Activated T-cell treated with anti-CD3 and anti-CD28 coated beads for 1 hour (primary cell): ENCODE measurements at regions not wholly inside any gene's neighbourhood (a gene's known extent, or its start where the extent isn't known, plus 50 kb on each side); places are given as distances from the start of the nearest gene placed in this dataset.

ENCODE experiments used
- DNase-seq: peaks from one replicate; pipeline ENCODE4 v3.0.0-alpha.2; 2020; ENCODE audit warnings: low read depth

- DNase-seq: no peak
These were observed 59.1 kb upstream of the FAM20A start for GRCh38 chr17:68660302-68660701.

GRCh38 chr17:68658999-68659780 is 58.0 kb upstream of the FAM20A start:
- no peak for DNase-seq

- DNase-seq: no peak
These were observed 56.4 kb upstream of the FAM20A start for GRCh38 chr17:68657576-68657975.

- DNase-seq: no peak
These were observed 56.0 kb upstream of the FAM20A start for GRCh38 chr17:68657166-68657565.

- no peak for DNase-seq
These were observed 55.5 kb upstream of the FAM20A start for GRCh38 chr17:68656666-68657065.
